ENCODE measurements at regions not wholly inside any gene's neighbourhood (a gene's known extent, or its start where the extent isn't known, plus 50 kb on each side); places are given as distances from the start of the nearest gene placed in this dataset.
"Not testable (repeated sequence)": the region's sequence is repeated elsewhere in the genome, so short reads cannot be mapped to it uniquely, and the experiment has no call there.

DNA sequence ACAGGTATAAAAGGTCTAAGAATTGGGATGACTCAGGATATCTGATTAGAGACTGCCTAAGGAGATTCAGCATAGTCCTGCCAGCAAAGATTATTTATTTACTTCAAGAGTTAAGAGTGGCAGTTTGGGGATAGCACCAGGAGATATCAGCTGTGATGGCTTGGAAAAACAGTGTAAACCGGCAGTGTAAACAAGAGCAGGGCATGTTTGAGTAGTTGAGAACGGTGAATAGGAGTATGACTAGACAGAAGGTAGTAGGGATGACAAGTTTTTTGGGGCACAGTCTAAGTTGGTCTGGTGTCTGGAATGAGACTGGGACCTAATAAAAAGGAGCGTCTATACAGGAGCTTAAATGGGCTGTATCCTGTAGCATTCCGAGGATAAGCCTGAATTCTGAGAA lies 61.6 kb upstream of the BMP2K start:
- TF ChIP-seq, protein P1, sequence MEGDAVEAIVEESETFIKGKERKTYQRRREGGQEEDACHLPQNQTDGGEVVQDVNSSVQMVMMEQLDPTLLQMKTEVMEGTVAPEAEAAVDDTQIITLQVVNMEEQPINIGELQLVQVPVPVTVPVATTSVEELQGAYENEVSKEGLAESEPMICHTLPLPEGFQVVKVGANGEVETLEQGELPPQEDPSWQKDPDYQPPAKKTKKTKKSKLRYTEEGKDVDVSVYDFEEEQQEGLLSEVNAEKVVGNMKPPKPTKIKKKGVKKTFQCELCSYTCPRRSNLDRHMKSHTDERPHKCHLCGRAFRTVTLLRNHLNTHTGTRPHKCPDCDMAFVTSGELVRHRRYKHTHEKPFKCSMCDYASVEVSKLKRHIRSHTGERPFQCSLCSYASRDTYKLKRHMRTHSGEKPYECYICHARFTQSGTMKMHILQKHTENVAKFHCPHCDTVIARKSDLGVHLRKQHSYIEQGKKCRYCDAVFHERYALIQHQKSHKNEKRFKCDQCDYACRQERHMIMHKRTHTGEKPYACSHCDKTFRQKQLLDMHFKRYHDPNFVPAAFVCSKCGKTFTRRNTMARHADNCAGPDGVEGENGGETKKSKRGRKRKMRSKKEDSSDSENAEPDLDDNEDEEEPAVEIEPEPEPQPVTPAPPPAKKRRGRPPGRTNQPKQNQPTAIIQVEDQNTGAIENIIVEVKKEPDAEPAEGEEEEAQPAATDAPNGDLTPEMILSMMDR (conservative IDR thresholded peaks at IDR 0.05; ENCODE audit: low read depth, low read length), result not testable (repeated sequence)
- not testable (repeated sequence) for TF ChIP-seq EZH2phosphoT487 (IDR thresholded peaks at IDR 0.05; ENCODE audit: borderline replicate concordance, low read length); EZH2 (IDR thresholded peaks at IDR 0.05; ENCODE audit: low read length, unreplicated experiment)
